HG03060 (cell line): ENCODE measurements at regions not wholly inside any gene's neighbourhood (a gene's known extent, or its start where the extent isn't known, plus 50 kb on each side); places are given as distances from the start of the nearest gene placed in this dataset.

Experiments
- ATAC-seq: cut with Tn5 transposase; IDR thresholded peaks from one replicate; pipeline ENCODE4 v1.9.1; 2021; ENCODE audit warnings: low read depth, moderate number of reproducible peaks; ENCODE audit not compliant: unreplicated experiment

DNA sequence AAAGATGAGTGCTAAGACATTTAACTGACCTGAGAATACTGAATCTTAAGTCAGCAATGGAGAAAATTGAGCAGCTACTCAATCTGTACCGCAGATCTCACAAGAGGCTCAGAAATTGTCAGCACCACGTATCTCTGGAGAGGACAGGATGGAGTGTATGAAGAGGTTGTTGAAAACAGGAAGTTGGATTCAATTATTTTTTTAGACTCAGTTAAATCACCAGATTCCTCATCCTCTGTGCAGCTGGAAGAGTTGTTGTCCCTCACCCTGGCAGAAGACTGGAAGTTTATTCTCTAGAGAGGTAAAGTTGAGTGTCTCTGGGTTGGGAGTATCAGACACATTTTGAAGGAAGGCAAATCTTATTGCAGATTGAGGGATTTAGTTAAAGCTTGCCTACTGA is 114.9 kb upstream of the NT5C1B start:
- ATAC-seq = no peak

- ATAC-seq = no peak
Observed at GRCh38 chr2:18703555-18703954, 114.2 kb upstream of the NT5C1B start.

DNA sequence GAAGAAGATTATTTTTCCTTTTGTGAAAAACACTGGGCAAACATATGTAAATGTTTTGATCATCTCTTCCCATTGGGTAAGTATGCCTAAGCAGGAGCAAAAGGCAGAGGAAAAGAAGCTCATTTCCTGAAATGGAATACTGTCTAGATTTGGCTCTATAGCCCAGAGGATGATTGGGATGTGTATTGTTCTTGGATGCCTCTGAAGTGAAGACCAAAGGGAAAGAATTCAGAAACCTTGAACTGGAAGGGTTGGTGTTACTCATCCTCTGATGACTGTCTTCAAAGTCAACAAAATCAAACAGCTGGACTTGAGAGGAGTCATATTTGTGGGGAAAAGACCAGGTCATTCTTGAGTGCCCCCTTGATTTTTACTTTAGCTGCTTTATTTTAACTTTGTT is 112.6 kb upstream of the NT5C1B start:
- no peak for ATAC-seq

DNA sequence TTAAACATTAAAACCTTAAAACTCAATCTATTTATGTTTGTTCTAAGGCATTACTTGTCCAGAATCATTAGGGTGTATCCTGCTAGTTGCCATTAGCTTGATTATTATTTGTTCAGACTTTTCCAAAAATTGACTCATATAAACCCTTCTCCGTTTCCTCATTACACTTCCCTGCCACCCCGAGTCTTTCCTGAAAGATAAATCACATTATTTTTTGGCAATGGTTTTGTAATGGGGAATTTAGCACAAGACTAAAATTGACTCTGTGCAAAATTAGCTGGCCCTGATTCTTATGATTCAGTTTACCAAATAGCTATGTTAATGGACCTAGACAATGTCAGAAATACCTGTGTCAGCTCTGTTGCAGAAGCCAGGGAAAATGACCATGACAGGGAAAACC is 112.2 kb upstream of the NT5C1B start:
- ATAC-seq = no peak

DNA sequence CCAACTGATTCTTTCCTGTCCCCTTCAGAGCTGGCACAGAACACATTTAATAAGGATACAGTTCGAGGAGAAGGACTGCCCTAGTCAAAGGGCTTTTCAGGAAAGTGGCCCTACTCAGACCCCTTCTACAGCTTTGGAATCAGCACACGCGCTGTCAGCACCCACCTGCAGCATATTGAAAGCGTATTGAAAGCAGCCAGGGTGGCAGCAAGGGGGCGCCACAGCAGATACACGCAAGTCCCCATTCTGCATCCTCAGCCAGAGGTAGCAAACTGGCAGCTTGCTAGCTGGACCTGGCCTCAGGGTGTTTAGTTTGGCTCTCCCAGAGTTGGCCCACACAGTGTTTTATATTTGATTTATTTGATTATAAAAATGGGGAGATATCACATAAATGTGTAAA is 101.0 kb upstream of the NT5C1B start:
- ATAC-seq = no peak

- ATAC-seq = no peak
Observed at GRCh38 chr2:18684206-18685038, 95.1 kb upstream of the NT5C1B start.

- ATAC-seq = no peak
Observed at GRCh38 chr2:18682681-18683080, 93.3 kb upstream of the NT5C1B start.

DNA sequence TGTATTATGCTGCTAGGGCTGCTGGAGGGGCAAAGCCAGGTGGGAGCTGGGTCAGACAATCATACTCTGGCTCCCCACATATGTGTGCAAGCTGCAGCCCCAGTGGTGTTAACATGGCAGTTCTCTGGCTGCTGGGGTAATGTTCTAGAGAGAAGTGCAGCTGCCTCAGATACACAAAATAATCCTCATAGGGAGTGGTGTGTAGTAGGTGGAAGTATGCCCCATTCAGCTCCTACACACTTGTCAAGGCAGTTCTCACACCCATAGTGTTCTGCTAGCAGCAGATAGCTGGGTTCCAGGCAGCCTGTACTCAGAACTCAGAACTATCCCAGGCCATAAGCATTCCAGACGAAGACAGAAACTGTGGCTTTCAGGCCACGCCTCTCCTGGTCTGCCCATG is 87.9 kb upstream of the NT5C1B start:
- ATAC-seq = no peak

- ATAC-seq = no peak
Observed at GRCh38 chr2:18674309-18674708, 84.9 kb upstream of the NT5C1B start.

GRCh38 chr2:18671363-18671762 is 82.0 kb upstream of the NT5C1B start:
- ATAC-seq = no peak

- ATAC-seq = no peak
Observed at GRCh38 chr2:18668221-18668620, 78.9 kb upstream of the NT5C1B start.

GRCh38 chr2:18664421-18664820 is 75.1 kb upstream of the NT5C1B start:
- ATAC-seq = no peak

DNA sequence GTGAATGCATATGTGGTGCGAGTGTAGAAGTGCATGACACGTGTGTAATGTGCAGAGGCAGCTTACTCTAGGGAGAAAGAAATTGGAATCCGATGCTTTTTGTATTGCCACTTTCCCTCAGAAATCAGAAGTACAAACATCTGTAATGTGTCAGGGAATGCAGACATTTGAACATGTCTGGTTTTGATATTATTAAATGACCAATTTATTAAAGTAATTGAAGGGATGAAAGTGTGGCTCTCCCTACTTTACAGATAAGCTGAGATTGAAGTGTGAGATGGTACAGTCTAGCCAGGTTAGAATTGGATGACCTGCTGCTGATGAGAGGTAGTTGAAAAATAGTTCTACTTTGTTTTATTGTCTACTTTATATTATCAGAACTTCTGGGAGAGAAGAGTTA is 74.5 kb upstream of the NT5C1B start:
- ATAC-seq = no peak

- no peak for ATAC-seq
Observed at GRCh38 chr2:18662689-18663088, 73.3 kb upstream of the NT5C1B start.

DNA sequence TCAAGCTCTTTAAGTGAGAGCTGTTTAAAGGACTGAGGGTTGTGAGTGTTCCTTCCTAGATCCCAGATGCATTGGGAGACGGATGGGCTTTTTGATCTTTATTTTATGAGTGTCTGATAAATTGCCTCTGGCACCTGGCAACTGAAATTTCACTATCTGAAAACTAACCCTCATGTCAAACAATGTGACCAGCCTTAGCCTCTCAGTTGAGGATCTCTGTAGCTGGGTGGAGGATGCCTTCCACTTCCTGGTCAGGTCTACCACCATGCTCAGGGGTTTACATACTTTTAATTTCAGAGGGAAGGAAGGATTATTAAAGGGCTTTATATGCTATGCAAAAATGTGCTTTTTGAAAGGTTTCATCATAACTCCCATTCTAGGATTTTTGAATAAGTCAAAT is 70.5 kb upstream of the NT5C1B start:
- no peak for ATAC-seq

DNA sequence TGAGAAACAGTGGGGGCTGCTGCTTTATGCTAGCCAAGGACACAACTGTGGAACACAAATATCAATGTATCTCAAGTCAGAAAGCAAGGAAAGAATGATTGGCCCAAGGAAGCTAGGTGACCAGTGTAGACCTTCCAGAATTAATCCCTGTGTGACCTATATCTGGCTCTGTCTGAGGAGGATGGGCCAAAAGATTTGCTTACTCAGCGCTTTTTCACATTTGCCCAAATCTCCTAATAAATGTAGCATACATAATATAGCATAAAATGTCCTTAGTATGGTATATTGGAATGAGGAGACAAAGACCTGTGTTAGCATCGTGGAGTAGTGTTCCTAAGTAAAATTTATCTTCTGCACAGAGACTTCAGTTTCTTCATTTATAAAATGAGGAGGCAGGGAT is 66.7 kb upstream of the NT5C1B start:
- ATAC-seq = no peak

DNA sequence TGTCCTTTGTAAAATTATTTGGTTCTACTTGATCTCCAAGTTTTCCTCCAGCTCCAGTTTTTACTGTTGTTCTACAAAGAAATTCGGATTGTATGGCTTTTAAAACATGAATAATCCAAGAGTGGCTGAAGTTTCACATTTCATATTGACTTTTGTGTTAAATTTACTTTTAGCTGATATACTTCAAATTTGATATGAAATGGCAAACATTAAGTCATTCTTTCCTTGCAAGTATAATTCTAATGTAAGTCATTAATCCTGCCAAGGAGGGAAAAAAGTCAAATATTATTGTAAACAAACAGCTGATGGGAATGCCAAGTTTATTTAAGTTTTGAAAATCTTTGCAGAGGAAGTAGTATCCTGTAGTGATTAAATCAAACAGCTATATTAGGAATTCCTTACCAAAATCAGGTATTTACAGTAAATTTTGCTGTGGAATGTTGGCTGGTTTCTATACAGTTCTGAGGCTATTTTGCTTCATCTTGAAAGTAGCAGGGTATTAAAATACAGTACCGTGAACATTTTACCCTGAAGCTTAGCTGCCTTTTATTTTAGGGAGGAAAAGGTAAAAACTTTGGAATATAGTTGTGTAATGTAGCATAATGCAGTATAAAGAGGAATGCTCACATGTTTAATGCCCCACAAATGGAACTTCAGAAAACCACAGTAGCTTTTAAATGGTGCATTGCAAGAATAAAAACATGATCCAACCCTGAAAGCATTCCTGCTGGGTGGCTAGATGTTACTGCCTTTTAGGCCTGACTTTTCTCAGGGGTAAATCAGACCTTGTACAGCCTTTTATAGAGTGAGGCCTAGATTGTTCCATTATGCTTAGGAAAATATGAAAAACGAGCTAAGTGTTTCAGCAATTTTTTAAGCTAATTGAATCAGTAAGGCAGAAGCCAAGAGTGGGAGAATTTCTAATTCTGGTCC is 62.7 kb upstream of the NT5C1B start:
- ATAC-seq = no peak

DNA sequence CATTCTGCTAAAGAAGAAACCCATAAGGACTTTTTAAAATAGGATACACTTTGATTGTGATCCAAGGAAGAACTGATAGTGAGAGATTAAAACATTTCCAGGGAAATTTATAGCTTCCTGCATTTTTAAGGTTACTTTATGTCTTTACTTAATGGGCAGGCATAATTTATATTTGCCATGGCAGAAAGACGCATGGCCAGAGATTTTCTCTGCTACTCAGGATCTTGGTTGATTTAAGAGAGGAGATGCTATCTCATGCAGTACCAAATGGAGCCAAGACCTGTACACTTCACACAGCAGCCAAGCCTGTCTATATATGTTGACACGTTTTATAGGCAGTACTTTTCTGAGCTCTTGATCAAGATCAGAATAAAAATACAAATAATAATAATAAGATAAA is 60.9 kb upstream of the NT5C1B start:
- ATAC-seq = no peak

- ATAC-seq = no peak
Observed at GRCh38 chr2:18649502-18650135, 60.2 kb upstream of the NT5C1B start.

DNA sequence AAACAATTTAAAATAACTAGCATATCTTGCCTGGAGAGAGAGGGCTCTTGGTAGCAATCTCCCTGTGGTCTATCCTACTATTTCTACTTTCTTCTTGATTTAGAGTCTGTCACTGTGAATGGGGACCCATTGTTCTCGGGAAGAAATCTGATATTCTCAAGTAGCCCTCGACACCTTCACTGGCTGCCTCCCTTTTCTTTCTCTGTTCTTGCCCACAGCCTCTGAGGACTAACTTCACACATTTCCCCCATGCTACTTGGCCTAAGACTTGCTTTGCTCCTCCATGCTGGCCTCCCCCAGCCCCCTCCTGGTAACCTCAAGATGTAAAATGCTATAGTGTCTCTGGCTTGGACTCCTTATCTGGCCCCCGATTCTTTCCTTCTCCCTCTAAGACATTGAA is 58.8 kb upstream of the NT5C1B start:
- ATAC-seq = no peak

- no peak for ATAC-seq
Observed at GRCh38 chr2:18647731-18648130, 58.4 kb upstream of the NT5C1B start.
